Gastrocnemius medialis (tissue), 4 donors: ENCODE measurements at regions not wholly inside any gene's neighbourhood (a gene's known extent, or its start where the extent isn't known, plus 50 kb on each side); places are given as distances from the start of the nearest gene placed in this dataset.

Experiments used
- ATAC-seq, 2 donors: fragments of 150-250 bp; one replicate each; pipeline ENCODE4 v1.9.1; 2016
- DNase-seq, 2 donors: peaks; one replicate each; pipeline ENCODE4 v3.0.0-alpha.2; 2019
- H3K27ac ChIP-seq, 4 donors: fragments of 200-600 bp; sonication (generic); 1 replicate in 1 of 4; 2 replicates in 3 of 4; pipeline ENCODE4 v1.5.1; 2016 to 2018; ENCODE audit warnings: mild to moderate bottlenecking in 2 of 4, moderate library complexity in 1 of 4
- H3K27me3 ChIP-seq, 3 donors: fragments of 200-600 bp; sonication (generic) in 2 of 3; 1 replicate in 1 of 3; 2 replicates in 2 of 3; pipeline versions ENCODE4 v1.5.1 to v1.6.0; 2016 to 2019; ENCODE audit warnings: mild to moderate bottlenecking in 1 of 3, moderate library complexity in 1 of 3
- H3K36me3 ChIP-seq, 2 donors: fragments of 200-600 bp; sonication (generic) in 1 of 2; one replicate each; pipeline ENCODE4 v1.5.1; 2017 to 2018
- H3K4me1 ChIP-seq, 2 donors: fragments of 200-600 bp; sonication (generic) in 1 of 2; one replicate each; pipeline ENCODE4 v1.5.1; 2016 to 2017; ENCODE audit warnings: mild to moderate bottlenecking in 2 of 2
- H3K4me3 ChIP-seq, 4 donors: fragments of 200-600 bp; sonication (generic) in 3 of 4; 1 replicate in 1 of 4; 2 replicates in 3 of 4; pipeline ENCODE4 v1.5.1; 2016 to 2019; ENCODE audit warnings: mild to moderate bottlenecking in 2 of 4
- H3K9me3 ChIP-seq, 3 donors: fragments of 200-600 bp; sonication (generic) in 2 of 3; 1 replicate in 1 of 3; 2 replicates in 2 of 3; pipeline ENCODE4 v1.5.1; 2016 to 2019
- CTCF ChIP-seq, 5 experiments: fragments of 450-650 bp in 3 of 5; fragments of 200-600 bp in 2 of 5; sonication (generic) in 2 of 5; IDR thresholded peaks in 4 of 5; conservative IDR thresholded peaks in 1 of 5; 1 replicate in 4 of 5; 2 replicates in 1 of 5; pipeline ENCODE4 v1.5.1; 2016 to 2019; ENCODE audit warnings: antibody characterized with exemption in 5 of 5, mild to moderate bottlenecking in 3 of 5, moderate library complexity in 3 of 5
- POLR2A ChIP-seq, 2 donors: fragments of 450-650 bp; IDR thresholded peaks; one replicate each; pipeline ENCODE4 v1.6.1; 2017; ENCODE audit warnings: antibody characterized with exemption in 2 of 2, mild to moderate bottlenecking in 2 of 2, moderate library complexity in 2 of 2
- in situ Hi-C, 4 donors: fragments of 200-750 bp; cut with MboI; loops; one replicate each; pipeline versions ENCODE4 v1.15.0 to v1.8.0; 2017; ENCODE audit warnings: low sequenced_read_pairs in 4 of 4
- intact Hi-C: fragments of 100-400 bp; cut with DNase I; formaldehyde crosslinking; loops from one replicate; pipeline ENCODE4 v1.15.1; 2023; ENCODE audit warnings: low total_unique reads

- no peak overlapping the region for H3K27ac ChIP-seq
- DNase-seq (no peak), ATAC-seq (no peak)
- H3K36me3 ChIP-seq = no peaks in the 10 kb centered on the region
- H3K27me3 ChIP-seq = no peaks in the 10 kb centered on the region
- H3K4me3 ChIP-seq = no peak overlapping the region
- TF ChIP-seq POLR2A (IDR thresholded peaks at IDR 0.05) = no peak
- TF ChIP-seq CTCF (IDR thresholded peaks at IDR 0.05 in 4 of 5, conservative IDR thresholded peaks at IDR 0.05 in 1 of 5) = no peak
- in situ Hi-C loops (no loop called here), intact Hi-C loops (no loop called here)
- H3K9me3 ChIP-seq = no peaks in the 10 kb centered on the region
- no peaks in the 10 kb centered on the region for H3K4me1 ChIP-seq
These were observed 1109.7 kb downstream of the CDH11 start for GRCh38 chr16:64012166-64012565.

DNA sequence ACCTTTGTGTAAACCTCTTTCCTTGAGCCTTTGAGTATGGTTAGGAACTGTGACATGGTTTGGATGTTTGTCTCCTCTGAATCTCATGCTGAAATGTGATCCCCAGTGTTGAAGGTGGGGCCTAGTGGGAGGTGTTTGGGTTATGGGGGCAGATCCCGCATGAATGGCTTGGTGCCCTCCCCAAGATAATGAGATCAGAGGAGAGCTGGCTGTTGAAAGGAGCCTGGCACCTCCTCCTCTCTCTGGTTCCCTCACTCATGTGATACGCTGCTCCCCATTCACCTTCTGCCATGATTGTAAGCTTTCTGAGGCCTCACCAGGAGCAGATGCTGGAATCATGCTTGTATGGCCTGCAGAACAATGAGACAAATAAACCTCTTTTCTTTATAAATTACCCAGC, 1110.2 kb downstream of the CDH11 start:
- Histone ChIP-seq H3K27ac (no peak overlapping the region), H3K4me3 (no peak overlapping the region), H3K4me1 (no peaks in the 10 kb centered on the region), H3K27me3 (no peaks in the 10 kb centered on the region), H3K36me3 (no peaks in the 10 kb centered on the region), H3K9me3 (no peaks in the 10 kb centered on the region)
- in situ Hi-C loops (no loop called here), intact Hi-C loops (no loop called here)
- no peak for ATAC-seq
- DNase-seq = no peak
- TF ChIP-seq CTCF (IDR thresholded peaks at IDR 0.05 in 4 of 5, conservative IDR thresholded peaks at IDR 0.05 in 1 of 5) (no peak), POLR2A (IDR thresholded peaks at IDR 0.05) (no peak)

GRCh38 chr16:64008131-64008530, 1113.7 kb downstream of the CDH11 start:
- Histone ChIP-seq H3K9me3 (no peaks in the 10 kb centered on the region), H3K36me3 (no peaks in the 10 kb centered on the region), H3K4me1 (no peaks in the 10 kb centered on the region), H3K27me3 (no peaks in the 10 kb centered on the region), H3K4me3 (no peak overlapping the region), H3K27ac (no peak overlapping the region)
- intact Hi-C loops = no loop called here
- TF ChIP-seq POLR2A (IDR thresholded peaks at IDR 0.05) = no peak
- DNase-seq (no peak), ATAC-seq (no peak)
- in situ Hi-C loops = no loop called here

DNA sequence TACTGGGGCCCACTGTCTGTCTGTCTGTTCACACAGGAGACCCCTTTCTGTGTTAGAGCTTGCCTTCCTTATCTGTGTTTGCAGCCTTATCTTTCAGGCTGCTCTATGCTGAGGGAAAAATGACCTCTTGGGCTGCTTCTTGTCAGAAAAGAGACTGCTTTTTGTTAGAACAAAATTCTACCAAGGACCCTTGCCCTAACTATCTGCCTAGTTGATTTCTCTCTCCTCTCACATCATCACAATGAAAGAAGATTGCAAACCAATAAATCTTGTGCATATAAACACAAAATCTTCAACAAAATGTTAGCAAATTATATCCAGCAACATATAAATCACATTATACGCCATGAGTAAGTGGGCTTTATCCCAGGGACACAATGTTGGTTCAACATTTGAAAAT, 1117.7 kb downstream of the CDH11 start:
- Histone ChIP-seq H3K4me3 (no peak overlapping the region), H3K4me1 (no peaks in the 10 kb centered on the region), H3K27ac (no peak overlapping the region), H3K36me3 (no peaks in the 10 kb centered on the region), H3K9me3 (no peaks in the 10 kb centered on the region), H3K27me3 (no peaks in the 10 kb centered on the region)
- in situ Hi-C loops (no loop called here), intact Hi-C loops (no loop called here)
- no peak for DNase-seq
- no peak for ATAC-seq
- TF ChIP-seq POLR2A (IDR thresholded peaks at IDR 0.05) = no peak
- no peak for TF ChIP-seq CTCF (IDR thresholded peaks at IDR 0.05 in 4 of 5, conservative IDR thresholded peaks at IDR 0.05 in 1 of 5)

GRCh38 chr16:63995025-63995424, 1126.8 kb downstream of the CDH11 start:
- ATAC-seq (no peak), DNase-seq (no peak)
- H3K4me3 ChIP-seq = no peak overlapping the region
- TF ChIP-seq POLR2A (IDR thresholded peaks at IDR 0.05) = no peak
- TF ChIP-seq CTCF (IDR thresholded peaks at IDR 0.05 in 4 of 5, conservative IDR thresholded peaks at IDR 0.05 in 1 of 5) = no peak
- no peaks in the 10 kb centered on the region for H3K4me1 ChIP-seq
- H3K9me3 ChIP-seq = no peaks in the 10 kb centered on the region
- H3K27me3 ChIP-seq = no peaks in the 10 kb centered on the region
- no peak overlapping the region for H3K27ac ChIP-seq
- intact Hi-C loops (no loop called here), in situ Hi-C loops (no loop called here)
- no peaks in the 10 kb centered on the region for H3K36me3 ChIP-seq
